ENCODE measurements at regions not wholly inside any gene's neighbourhood (a gene's known extent, or its start where the extent isn't known, plus 50 kb on each side); places are given as distances from the start of the nearest gene placed in this dataset.

GRCh38 chr5:30104872-30105596, 1088.5 kb upstream of the CDH6 start:
- Mint-ChIP-seq H3K4me3 (ENCODE audit: low read depth, unreplicated experiment) (no peak overlapping the region), H3K9me3 (ENCODE audit: low read depth, unreplicated experiment) (peaks cover 12% of the 10 kb centered on the region), H3K27ac (ENCODE audit: unreplicated experiment) (no peak overlapping the region), H3K4me1 (ENCODE audit: low read depth, unreplicated experiment) (no peaks in the 10 kb centered on the region), H3K27me3 (ENCODE audit: unreplicated experiment) (no peaks in the 10 kb centered on the region), H3K36me3 (ENCODE audit: insufficient read depth, unreplicated experiment) (no peaks in the 10 kb centered on the region)
- no peak for DNase-seq
- CTCF ChIA-PET: no interaction called here
- intact Hi-C loops (cut with micrococcal nuclease; ENCODE audit: unreplicated experiment): no loop called here
- TF ChIP-seq CTCF (IDR thresholded peaks at IDR 0.05; ENCODE audit: unreplicated experiment): no peak
- no TSS peak for BruUV-seq (replicated peaks)

GRCh38 chr5:30103452-30104202, 1089.9 kb upstream of the CDH6 start:
- CTCF ChIA-PET: interaction anchor here (0.7 kb wide), 1 partner anchor 1128 kb away, joined by 3 read pairs; no protein-coding TSS in a partner anchor
- Mint-ChIP-seq H3K27ac (ENCODE audit: unreplicated experiment) (no peak overlapping the region), H3K4me3 (ENCODE audit: low read depth, unreplicated experiment) (no peak overlapping the region), H3K9me3 (ENCODE audit: low read depth, unreplicated experiment) (peaks cover 10% of the 10 kb centered on the region), H3K27me3 (ENCODE audit: unreplicated experiment) (no peaks in the 10 kb centered on the region), H3K36me3 (ENCODE audit: insufficient read depth, unreplicated experiment) (no peaks in the 10 kb centered on the region), H3K4me1 (ENCODE audit: low read depth, unreplicated experiment) (no peaks in the 10 kb centered on the region)
- no peak for TF ChIP-seq CTCF (IDR thresholded peaks at IDR 0.05; ENCODE audit: unreplicated experiment)
- BruUV-seq (replicated peaks): no TSS peak
- intact Hi-C loops (cut with micrococcal nuclease; ENCODE audit: unreplicated experiment): no loop called here
- no peak for DNase-seq

- H3K4me3 Mint-ChIP-seq (ENCODE audit: low read depth, unreplicated experiment): no peak overlapping the region
- H3K4me1 Mint-ChIP-seq (ENCODE audit: low read depth, unreplicated experiment): no peaks in the 10 kb centered on the region
- no peaks in the 10 kb centered on the region for H3K36me3 Mint-ChIP-seq (ENCODE audit: insufficient read depth, unreplicated experiment)
- no peaks in the 10 kb centered on the region for H3K27me3 Mint-ChIP-seq (ENCODE audit: unreplicated experiment)
- no peak overlapping the region for H3K27ac Mint-ChIP-seq (ENCODE audit: unreplicated experiment)
- CTCF ChIA-PET: interaction anchor here (0.7 kb wide), 1 partner anchor 1129 kb away, joined by 3 read pairs; no protein-coding TSS in a partner anchor
- BruUV-seq (replicated peaks): no TSS peak
- DNase-seq: no peak
- no peak for TF ChIP-seq CTCF (IDR thresholded peaks at IDR 0.05; ENCODE audit: unreplicated experiment)
- intact Hi-C loops (cut with micrococcal nuclease; ENCODE audit: unreplicated experiment): no loop called here
- peaks cover 7% of the 10 kb centered on the region for H3K9me3 Mint-ChIP-seq (ENCODE audit: low read depth, unreplicated experiment)
These were observed 1090.4 kb upstream of the CDH6 start for GRCh38 chr5:30103052-30103451.

- no peak for DNase-seq
- H3K27me3 Mint-ChIP-seq (ENCODE audit: unreplicated experiment): no peaks in the 10 kb centered on the region
- H3K4me3 Mint-ChIP-seq (ENCODE audit: low read depth, unreplicated experiment): no peak overlapping the region
- TF ChIP-seq CTCF (IDR thresholded peaks at IDR 0.05; ENCODE audit: unreplicated experiment): no peak
- H3K4me1 Mint-ChIP-seq (ENCODE audit: low read depth, unreplicated experiment): no peaks in the 10 kb centered on the region
- CTCF ChIA-PET: no interaction called here
- no peak overlapping the region for H3K27ac Mint-ChIP-seq (ENCODE audit: unreplicated experiment)
- intact Hi-C loops (cut with micrococcal nuclease; ENCODE audit: unreplicated experiment): no loop called here
- no peaks in the 10 kb centered on the region for H3K36me3 Mint-ChIP-seq (ENCODE audit: insufficient read depth, unreplicated experiment)
- H3K9me3 Mint-ChIP-seq (ENCODE audit: low read depth, unreplicated experiment): peaks cover 9% of the 10 kb centered on the region
- BruUV-seq (replicated peaks): no TSS peak
These were observed 1091.3 kb upstream of the CDH6 start for GRCh38 chr5:30102185-30102584.
